Activated CD4-positive, alpha-beta T cell treated with anti-CD3 and anti-CD28 coated beads, Interleukin-2, Interleukin-6, amounts not matched to agents 100 ng/mL and 50 ng/mL, durations not matched to agents 16 hours and 8 hours (primary cell): ENCODE measurements at regions not wholly inside any gene's neighbourhood (a gene's known extent, or its start where the extent isn't known, plus 50 kb on each side); places are given as distances from the start of the nearest gene placed in this dataset.

ENCODE experiments used
- DNase-seq: peaks from one replicate; pipeline ENCODE4 v3.0.0-alpha.2; 2020

DNA sequence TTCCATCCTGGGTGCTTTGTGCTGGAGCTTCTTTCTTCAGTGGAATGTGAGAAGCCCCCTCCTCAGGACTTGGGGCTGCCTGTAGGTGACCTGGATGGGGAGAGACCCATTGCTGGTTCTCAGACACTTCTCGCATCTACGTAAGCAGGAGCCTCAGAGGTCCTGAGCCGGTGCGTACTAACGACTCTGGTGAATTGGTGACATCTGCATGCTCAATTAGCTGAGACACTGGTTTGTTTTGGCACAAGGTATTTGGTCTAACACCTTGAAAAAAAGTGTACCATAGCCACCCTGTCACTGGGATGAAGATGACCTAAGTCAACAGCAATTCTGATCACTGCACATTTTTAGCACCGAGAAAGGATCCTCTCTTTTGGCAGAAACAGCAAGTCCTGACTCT, 57.7 kb downstream of the LRRC30 start:
- DNase-seq: no peak

DNA sequence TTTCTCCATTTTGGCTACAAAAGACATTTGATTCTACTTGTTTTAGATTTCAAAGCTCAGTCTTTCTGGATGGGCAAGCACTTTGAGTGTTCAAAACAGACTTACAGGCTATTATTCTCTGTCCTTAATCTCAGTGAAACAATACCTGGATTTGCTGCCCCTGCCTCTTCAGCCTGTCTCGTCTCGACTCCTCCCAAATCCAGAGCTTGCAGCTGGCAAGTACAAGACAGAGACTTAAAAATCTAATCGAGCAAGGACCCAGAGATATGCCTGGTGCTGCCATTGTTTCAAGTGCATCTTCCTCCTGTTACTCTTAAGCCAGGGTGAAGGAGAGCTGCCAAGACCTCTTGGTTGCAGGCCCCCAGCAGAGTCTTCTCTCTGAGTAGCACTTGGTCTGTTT, 59.2 kb downstream of the LRRC30 start:
- no peak for DNase-seq

DNA sequence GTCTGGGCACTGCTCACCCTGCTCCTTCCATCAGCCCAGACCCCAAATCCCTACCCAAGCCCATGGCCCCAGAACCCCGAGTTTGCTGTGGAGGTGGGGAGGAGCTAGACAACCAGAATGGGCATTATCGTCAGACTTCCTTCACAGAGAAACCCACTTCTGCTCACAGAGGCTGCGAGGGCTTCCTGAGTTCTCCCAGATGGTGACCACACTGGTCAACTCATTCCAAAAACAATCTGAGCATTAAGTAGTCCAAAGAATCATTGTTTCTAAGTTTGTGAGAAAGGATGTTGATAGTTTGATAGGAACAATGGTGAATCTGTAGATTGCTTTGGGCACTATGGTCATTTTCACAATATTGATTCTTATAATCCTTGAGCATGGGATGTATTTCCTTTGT, 60.2 kb downstream of the LRRC30 start:
- DNase-seq: no peak

DNA sequence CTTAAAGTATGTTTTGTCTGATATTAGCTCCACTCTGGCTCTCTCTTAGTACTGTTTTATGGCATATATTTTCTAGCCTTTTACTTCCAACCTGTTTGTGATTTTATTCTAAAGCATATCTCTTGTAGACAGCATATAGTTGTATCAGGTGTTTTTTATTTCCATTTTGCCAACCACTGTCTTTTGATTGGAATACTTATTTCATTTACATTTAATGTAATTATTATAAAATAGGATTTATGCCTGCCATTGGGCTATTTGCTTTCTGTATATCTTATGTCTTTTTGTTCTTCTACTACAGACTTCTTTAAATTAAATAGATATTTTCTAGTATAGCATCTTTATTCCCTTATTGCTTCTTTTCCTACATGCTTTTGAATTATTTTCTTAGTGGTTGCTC, 67.3 kb downstream of the LRRC30 start:
- no peak for DNase-seq

DNA sequence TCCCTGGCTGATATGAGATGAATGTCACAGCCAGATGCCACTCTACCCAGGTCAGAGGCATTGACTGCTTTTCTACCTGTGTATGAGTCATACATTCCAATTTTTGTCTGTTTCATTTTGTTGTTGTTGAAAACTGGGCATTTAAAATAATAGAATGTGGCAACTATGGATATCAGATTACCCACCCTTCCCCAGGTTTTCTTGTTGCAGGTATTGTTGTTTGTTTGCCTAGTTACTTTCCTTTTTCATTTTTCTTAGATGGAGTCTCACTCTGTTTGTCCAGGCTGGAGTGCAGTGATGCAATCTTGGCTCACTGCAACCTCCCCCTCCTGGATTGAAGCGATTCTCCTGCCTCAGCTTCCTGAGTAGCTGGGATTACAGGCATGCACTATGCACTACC, 70.2 kb downstream of the LRRC30 start:
- no peak for DNase-seq

DNA sequence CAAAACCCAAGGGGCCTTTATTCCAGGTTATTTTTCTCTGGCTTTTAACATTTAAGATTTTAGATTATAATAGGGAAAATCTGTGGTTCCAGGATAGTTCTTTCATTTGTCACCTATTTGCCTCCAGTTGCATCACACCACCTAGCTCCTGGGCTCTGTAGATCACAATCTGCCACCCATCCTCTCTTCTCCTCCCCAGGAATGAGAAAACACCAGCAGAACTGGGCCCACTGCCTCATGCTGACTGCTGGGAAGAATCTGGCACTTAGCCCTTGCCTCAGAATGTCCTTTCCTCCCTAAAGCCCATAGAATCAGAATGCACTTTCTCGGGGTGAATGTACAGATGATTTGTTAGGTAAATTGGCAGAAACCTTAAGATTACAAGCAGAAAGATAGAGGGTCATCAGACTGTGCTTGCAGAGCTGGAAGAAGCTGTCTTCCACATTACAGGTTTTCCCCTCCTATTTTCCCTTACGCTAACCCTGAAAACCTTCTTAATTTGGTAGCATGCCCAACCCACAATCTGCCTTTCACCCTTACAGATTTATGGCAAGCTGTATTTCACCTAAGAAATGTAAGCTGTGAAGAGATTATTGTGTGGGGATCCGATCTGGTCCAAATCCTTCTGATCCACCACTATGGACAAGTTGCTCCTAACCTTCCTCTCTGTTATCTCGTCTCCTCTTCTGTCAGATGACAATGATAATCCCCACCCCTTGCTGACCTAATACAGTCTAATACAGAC, 72.6 kb downstream of the LRRC30 start:
- DNase-seq: no peak

DNA sequence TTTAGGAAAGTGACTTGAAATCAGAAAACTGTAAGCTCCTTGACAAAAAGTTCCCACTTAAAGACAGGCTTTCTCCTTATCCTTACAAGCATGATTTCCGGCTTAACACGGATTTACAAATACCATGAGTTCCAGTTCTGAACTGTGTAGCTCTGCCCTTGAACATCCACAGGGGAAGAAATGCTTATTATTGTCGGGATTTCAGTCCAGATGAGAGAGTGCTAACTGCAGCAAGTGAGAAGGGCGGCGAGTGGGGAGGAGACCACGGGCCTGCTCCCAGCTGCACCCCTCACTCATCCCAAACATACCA, 73.1 kb downstream of the LRRC30 start:
- no peak for DNase-seq

DNA sequence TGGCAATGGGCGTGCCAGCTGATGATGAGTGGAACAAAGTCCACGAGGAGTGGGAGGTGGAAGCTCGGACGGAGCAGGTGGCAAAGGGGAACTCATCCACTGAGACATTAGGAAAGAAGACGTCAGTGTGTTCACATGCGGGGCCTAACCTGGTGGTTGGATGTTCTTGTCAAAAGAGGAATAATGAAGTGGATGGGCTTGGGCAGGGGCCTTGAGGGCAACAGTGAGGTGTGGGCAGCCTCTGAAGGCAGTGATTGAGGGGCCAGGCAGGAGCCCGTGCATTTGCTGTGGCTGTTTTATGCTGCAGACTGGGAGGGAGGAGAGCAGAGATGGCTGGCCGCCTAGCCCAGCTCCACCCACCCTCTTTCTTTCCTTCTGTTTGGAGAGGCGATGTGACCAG, 74.5 kb downstream of the LRRC30 start:
- no peak for DNase-seq

DNA sequence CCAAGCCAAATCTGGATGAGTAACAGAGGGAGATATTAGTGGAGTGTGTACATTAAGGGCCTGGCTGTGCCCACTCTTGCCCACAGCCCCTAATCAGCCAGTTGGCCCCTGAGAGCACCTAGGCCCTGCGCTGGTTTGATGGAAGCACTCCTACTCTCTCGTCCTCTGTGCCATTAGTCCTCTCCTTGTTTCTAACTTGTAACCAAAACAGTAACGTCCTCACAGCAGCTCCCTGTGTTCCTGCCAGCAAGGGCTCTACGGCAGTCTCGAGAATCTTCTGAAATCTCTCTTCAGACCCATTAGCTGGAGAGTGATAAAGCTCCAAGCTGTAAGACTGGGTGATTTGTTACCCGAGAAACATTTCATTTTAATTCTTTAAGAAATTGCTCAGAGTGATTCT, 76.1 kb downstream of the LRRC30 start:
- DNase-seq: no peak

DNA sequence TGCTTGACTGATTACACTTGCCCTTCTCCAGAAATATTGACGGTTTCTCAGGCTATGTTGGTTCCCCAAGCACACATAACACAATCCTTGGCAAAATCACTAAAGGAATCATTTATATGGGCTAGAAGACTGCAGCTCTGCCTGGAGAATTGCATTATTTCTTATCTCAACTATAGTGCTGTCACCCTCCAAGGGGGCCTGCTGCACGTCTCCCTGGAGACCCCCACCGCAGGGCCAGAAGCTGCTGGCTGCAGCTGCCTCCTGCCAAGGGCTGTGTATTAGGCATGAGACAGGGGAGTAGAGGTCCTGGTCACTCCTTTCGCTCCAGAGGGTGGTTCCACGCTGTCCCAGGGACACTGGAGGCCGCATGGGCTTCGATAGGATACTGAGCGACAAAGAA, 76.6 kb downstream of the LRRC30 start:
- DNase-seq: no peak

DNA sequence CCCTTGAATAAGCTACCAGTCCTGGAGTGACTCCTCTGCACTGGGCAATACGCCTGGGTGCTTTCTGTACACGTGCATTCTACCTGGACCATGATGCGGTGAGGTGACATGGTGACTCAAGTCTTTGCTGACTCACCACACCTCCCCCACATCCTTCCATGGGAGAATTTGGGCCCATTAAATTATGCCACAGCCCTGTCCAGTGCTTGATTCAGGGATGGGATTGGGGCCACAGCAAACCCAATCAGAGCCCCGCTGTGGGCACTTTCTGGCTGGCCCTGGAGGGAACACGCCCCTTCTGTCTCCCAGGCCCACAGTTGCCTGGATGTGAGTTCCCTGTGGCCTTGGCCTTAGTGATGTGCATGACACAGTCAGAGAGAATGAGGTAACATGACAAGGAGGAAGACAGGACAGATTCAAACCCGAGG, 86.9 kb downstream of the LRRC30 start:
- DNase-seq: no peak

DNA sequence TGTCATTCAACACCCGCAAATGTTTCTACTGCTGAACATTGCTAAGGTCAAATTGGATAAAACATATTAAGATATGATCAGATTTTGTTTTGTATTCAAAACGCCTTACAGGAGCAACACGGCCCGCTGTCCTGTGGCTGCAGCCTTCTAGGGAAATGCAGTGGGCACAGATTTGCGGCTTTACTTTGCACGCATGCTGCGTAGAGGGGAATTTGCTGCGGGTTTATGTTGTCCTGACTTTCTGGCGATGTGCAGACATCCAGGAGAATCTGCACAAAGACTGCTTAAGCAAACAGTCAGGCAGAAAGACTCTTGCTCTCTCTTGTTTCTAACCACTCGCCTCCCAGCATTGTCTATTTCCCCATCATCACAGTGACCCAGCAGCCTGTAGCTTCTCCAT, 88.3 kb downstream of the LRRC30 start:
- DNase-seq: no peak

DNA sequence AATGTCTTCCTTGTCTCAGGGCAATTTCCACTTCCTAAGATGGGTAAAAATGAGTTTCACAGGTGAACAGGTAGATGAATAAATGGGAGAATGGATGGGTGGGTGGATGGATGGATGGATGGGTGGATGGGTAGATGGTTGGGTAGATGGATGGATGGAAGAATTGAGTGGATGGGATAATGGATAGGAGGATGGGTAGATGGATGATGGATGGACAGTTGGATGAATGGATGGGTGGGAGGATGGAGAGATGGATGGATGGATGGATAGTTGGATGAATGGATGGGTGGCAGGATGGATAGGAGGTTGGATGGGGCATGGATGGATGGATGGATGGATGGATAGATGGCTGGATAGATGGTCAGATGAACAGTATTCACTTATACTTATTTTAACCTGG, 90.9 kb downstream of the LRRC30 start:
- no peak for DNase-seq

DNA sequence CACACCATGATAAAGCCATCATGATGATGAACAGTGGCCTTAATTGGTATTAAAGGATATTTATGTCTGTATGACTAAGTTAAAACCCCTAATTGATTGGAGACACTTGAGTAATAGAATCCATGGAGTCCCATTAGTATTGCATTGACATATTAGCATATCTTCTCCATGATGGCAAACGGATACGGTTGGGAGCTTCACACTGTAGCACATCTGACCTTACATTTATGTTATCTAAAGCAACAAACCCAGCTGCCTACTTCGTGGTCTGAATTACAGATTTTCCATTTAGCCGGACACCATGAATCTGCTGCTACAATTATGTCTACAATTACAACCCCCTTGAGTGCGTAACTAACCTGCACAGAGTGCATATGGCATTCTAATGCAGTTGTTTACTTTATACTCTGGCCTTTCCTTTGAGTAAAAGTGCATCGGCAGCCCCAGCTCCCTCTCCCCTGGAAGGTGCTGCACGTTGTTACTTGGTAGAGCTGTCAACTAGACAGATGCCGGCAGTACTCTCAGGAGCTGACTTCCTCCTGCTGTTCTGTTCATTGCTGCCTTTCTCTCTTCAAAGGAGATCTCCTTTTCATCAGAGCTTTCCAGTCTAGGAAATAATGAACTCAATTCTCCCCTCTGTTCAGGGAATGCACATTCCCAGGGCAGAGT, 92.1 kb downstream of the LRRC30 start:
- DNase-seq: no peak

DNA sequence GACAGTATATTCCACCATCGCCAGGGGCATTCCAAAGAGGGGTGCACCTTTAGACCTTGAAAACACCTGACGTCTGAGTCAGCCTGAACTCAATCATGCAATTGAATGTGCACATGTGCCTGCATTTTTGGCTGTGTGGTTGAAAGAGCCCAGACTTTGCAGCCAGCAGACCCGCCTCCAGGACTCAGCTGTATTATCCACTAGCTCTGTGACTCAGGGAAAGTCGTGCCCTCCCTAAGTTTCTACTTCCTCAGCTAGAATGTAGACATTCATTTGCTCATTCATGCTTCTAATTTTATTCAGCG, 94.2 kb downstream of the LRRC30 start:
- DNase-seq: no peak

DNA sequence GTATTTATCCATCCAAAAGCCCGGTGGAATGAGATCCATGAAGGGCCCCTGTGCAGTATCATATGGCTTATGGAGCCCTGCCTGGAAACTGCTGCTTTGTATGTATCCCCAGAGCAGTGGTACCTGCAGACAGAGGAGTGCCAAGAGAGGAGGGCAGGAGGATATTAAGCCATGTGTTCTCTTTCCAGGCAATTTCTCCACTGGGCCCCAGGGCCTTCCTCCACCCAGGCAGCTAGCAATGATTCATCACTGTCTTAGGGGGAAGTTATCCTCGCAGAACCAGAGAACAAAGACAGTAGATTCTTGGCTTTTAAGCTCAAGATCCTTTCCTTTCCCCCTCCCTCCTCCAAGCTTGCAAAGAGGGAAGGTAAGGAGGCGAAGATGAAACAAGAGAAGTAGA, 98.1 kb downstream of the LRRC30 start:
- no peak for DNase-seq

DNA sequence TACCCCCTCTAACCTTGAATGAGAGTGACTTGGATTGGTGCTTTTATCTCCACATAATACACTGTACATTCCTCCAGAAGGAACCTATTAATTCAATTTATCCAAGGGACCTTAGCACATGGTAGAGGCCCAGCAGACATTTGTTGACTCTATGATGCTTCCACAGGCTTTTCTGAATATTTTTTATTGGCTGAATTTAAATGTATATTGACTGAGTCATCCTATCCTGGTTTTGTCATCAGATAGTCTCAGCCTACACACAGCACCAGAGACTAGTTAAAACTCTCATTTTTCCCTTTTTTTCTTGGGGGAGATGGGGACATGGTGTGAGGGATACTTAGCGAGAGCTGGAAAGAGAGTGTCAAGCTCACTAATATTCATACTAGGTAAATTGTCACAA, 101.6 kb downstream of the LRRC30 start:
- no peak for DNase-seq

DNA sequence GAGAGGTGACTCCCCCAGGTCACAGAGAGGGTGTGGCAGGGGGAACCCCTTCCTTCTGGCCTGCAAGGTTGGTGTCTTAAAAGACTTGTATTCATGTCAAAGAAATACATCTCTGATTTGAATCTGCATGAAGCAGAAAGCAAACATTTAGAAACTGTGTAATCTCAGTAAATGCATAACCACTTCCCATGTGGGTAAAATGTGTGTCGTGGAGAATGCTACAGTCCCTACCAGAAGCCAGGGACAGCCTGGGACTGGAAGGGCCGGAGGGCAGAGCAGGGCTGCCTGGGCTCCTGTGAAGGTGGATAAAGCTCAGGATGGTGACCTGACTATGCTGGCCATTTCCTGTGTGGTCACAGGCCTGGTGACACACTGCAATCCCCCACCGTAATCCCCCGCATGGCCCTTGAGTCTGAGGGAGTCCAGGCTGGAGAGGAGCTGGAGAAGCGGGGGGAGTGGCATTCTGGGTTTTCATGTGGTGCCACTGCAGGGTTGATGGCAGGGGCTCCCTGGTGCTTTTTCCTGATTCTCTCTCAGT, 102.2 kb downstream of the LRRC30 start:
- DNase-seq: no peak

DNA sequence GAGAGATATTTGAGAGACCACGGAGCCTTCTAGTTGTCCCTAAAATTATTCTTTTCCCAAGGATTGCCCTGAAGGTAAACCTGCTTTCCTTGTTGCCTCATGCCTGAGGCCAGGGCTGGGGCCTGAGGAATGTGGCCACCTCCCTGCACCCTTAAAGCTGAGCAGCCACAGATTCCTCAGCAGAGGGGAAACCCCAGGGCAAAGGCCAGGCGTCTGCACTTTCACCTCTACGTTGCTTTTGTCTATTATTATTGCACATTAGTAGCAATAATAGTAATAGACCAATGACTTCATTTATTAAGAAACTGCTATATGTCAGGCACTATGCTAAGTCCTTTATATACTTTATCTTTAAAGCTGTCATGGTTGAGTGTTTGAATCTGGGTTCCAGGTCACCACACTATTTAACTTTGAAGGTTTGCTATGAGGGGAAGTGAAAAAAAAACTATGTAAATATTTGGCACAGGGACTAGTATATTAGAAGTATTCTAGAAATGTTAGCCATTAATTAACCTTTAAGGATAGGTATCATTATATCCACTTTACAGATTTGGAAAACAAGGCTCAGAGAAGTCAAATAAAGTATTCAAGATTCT, 104.2 kb downstream of the LRRC30 start:
- DNase-seq: no peak

DNA sequence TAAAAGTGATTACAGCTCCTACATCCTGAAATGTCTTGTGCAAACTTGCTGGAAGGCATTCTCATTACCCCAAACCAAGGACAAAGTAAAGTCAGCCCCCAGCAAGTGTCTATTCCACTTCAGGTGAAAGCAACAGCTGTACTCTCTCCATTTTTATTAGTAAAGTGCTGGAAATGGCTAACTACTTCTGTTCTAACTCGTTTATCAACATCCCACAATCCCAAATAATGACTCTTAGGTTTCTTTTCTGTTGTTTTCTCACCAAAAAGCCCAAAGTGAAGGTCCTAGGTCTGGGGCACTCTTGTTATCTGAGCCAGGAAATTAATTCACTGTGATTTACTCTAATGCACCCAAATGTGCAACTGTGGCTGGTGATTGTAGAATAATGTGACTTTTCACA, 105.7 kb downstream of the LRRC30 start:
- no peak for DNase-seq

DNA sequence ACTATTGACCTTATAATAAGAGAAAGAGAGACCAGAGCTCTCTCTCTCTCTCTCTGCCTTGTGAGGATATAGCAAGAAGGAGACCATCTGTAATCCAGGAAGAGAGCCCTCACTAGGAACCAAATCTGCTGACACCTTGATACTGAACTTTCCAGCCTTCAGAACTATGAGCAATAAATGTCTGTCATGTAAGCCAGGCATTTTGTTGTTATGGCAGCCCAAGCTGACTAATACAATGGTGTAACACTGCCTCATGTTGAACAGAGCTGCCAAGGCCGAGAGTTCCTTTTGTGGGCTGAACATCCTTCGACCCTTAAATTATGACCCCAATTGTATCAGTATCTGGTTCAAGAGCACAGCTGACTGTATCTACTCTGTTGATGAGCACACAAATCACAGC, 108.0 kb downstream of the LRRC30 start:
- DNase-seq: no peak

DNA sequence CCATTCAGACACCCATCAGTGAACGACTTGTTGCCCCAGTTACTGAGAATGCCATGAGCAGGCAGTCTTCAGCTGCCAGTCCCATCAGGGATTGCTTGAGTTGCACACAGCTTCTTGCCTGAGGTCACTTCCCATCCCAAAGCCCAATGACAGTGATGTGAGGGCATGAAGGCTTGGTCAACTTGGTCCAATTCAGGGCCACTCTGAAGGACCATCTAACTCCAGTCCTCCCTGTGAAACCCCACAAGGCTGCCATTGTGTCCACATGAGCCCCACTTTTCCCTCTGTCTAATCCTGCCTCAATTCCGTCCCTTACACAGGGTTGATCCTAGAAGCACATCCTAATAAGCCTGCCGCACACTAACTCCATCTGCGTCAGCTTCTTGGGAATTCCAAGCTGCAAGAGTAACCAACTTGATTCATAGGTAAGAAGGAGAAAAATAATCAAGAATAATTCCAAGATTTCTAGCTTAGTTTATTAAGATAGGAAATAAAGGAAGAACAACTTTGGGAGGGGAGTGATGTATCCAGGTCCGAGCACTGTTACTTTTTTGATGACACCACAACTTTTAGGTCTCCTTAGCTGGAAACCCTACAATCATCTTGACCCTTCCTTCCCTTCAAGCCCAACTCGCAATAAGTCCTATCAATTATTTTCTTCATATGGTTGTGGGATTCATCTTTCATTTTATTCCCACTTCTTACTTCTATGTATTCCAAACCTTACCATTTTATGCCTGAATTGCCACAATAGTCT, 110.9 kb downstream of the LRRC30 start:
- no peak for DNase-seq

DNA sequence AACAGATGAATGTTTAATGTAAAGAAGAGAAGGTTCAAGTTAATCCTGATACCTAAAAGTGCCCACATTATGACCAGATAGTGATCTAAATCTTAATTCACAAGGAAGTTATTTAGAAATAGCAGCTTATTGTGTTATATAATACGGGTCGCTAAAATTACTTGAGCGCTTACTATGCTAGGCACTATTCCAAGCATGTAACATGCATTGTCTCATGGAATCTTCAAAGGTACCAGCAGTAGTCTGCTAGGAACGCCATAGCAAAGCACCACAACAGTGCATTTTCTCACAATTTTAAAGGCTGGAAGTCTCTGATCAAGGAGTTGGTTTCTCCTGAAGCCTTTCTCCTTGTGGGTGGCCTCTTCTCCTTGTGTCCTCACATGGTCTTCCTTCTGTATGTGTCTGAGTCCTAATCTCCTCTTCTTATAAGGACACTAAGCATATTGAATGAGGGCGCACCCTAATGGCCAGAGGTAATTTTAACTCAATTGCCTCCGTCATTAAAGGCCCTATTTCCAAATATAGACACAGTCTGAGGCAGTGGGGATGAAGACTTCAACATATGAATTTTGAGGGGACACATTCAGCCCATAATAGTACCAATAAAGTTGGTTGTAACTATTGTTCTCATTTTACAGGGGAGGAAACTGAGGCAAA, 118.4 kb downstream of the LRRC30 start:
- no peak for DNase-seq
